Choroid plexus epithelial cell (primary cell): ENCODE measurements at regions not wholly inside any gene's neighbourhood (a gene's known extent, or its start where the extent isn't known, plus 50 kb on each side); places are given as distances from the start of the nearest gene placed in this dataset.

ENCODE experiments used
- DNase-seq: peaks from one replicate; pipeline ENCODE4 v3.0.0-alpha.2; 2010; ENCODE audit warnings: low read depth
- H3K4me3 ChIP-seq: 2 replicates; pipeline ENCODE4 v1.5.1; 2011; ENCODE audit warnings: low read depth, mild to moderate bottlenecking, control low read depth, low read length, moderate library complexity
- CTCF ChIP-seq: conservative IDR thresholded peaks from 2 replicates; pipeline ENCODE4 v1.5.1; 2011; ENCODE audit warnings: low read depth, mild to moderate bottlenecking, control low read depth, inconsistent platforms, low read length, moderate library complexity

- no peak overlapping the region for H3K4me3 ChIP-seq
- no peak for DNase-seq
- no peak for TF ChIP-seq CTCF
Observed at GRCh38 chr17:79463421-79464317, 147.2 kb downstream of the RBFOX3 start.

GRCh38 chr17:79461041-79461440 lies 149.8 kb downstream of the RBFOX3 start:
- no peak for TF ChIP-seq CTCF
- DNase-seq: peak; percentile 3
- no peak overlapping the region for H3K4me3 ChIP-seq

GRCh38 chr17:79459846-79460245 lies 151.0 kb downstream of the RBFOX3 start:
- no peak for DNase-seq
- no peak overlapping the region for H3K4me3 ChIP-seq
- TF ChIP-seq CTCF: no peak

- DNase-seq: no peak
- no peak overlapping the region for H3K4me3 ChIP-seq
- TF ChIP-seq CTCF: no peak
Observed at GRCh38 chr17:79459003-79459655, 151.7 kb downstream of the RBFOX3 start.

- no peak for DNase-seq
- no peak for TF ChIP-seq CTCF
- no peak overlapping the region for H3K4me3 ChIP-seq
Observed at GRCh38 chr17:79458356-79458755, 152.5 kb downstream of the RBFOX3 start.

GRCh38 chr17:79457889-79458288 lies 153.0 kb downstream of the RBFOX3 start:
- no peak overlapping the region for H3K4me3 ChIP-seq
- no peak for DNase-seq
- TF ChIP-seq CTCF: no peak
